ENCODE measurements at regions not wholly inside any gene's neighbourhood (a gene's known extent, or its start where the extent isn't known, plus 50 kb on each side); places are given as distances from the start of the nearest gene placed in this dataset.
A peak's percentile ranks its signal among the peaks of the same experiment; 100 is the strongest.

- Mint-ChIP-seq H3K9me3 (peaks cover 8% of the 10 kb centered on the region), H3K4me1 (no peaks in the 10 kb centered on the region), H3K27ac (no peak overlapping the region), H3K4me3 (no peak overlapping the region), H3K27me3 (ENCODE audit: low read depth) (peaks cover 8% of the 10 kb centered on the region), H3K36me3 (ENCODE audit: low read depth) (no peaks in the 10 kb centered on the region)
- TF ChIP-seq, protein P1, sequence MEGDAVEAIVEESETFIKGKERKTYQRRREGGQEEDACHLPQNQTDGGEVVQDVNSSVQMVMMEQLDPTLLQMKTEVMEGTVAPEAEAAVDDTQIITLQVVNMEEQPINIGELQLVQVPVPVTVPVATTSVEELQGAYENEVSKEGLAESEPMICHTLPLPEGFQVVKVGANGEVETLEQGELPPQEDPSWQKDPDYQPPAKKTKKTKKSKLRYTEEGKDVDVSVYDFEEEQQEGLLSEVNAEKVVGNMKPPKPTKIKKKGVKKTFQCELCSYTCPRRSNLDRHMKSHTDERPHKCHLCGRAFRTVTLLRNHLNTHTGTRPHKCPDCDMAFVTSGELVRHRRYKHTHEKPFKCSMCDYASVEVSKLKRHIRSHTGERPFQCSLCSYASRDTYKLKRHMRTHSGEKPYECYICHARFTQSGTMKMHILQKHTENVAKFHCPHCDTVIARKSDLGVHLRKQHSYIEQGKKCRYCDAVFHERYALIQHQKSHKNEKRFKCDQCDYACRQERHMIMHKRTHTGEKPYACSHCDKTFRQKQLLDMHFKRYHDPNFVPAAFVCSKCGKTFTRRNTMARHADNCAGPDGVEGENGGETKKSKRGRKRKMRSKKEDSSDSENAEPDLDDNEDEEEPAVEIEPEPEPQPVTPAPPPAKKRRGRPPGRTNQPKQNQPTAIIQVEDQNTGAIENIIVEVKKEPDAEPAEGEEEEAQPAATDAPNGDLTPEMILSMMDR (IDR thresholded peaks at IDR 0.05; ENCODE audit: unreplicated experiment in 3 of 3): peak; percentile 25 to 34 (median 32)
Observed at GRCh38 chr10:125343118-125343925, 183.0 kb upstream of the CTBP2 start.

DNA sequence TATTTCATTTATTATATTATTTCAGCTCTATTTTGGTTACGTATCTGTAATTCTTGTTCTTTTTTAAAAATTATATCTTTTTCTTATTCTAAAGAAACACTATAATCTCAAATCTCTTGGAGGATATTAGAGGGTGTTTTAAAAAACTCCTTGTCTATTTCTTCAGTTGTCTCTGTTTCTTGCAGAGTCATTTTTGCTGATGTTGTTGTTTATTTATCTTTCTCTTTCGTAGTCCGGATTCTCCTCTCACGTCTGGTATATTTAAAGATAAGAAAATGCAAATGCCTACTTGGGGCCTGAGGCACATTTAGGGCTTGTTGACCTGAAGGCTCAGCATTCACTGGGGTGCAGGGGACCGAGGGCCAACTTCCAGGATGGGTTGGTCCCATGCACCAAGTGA is 181.2 kb upstream of the CTBP2 start:
- TF ChIP-seq, protein P1 (IDR thresholded peaks at IDR 0.05; ENCODE audit: unreplicated experiment in 3 of 3): no peak
- H3K9me3 Mint-ChIP-seq: peaks cover 7% of the 10 kb centered on the region
- H3K4me1 Mint-ChIP-seq: no peaks in the 10 kb centered on the region
- no peak overlapping the region for H3K27ac Mint-ChIP-seq
- H3K27me3 Mint-ChIP-seq (ENCODE audit: low read depth): peaks cover 11% of the 10 kb centered on the region
- H3K4me3 Mint-ChIP-seq: no peak overlapping the region
- H3K36me3 Mint-ChIP-seq (ENCODE audit: low read depth): no peaks in the 10 kb centered on the region

DNA sequence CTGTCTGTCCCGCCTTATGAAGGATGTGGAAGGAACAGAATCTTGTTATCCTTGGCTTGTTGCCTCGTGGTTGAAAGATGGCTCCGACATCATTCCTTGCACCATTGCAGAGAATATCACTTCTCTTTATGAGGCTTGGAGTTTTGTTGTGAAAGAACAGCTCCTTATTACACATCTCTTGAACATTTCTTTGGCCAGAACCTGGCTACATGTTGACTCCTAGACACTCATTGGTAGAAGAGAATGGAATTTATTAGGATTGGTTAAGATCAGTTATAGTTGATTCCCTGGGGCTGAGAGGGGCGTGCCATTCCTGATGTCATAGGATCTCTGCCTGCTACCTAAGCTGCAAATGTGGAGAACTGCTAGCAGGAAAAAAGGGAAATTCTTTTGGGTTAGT is 180.5 kb upstream of the CTBP2 start:
- peaks cover 7% of the 10 kb centered on the region for H3K27me3 Mint-ChIP-seq (ENCODE audit: low read depth)
- no peak overlapping the region for H3K4me3 Mint-ChIP-seq
- no peak overlapping the region for H3K27ac Mint-ChIP-seq

GRCh38 chr10:125337510-125337909 is 177.1 kb upstream of the CTBP2 start:
- no peaks in the 10 kb centered on the region for H3K36me3 Mint-ChIP-seq (ENCODE audit: low read depth)
- H3K27me3 Mint-ChIP-seq (ENCODE audit: low read depth): peaks cover 7% of the 10 kb centered on the region
- H3K9me3 Mint-ChIP-seq: peaks cover 7% of the 10 kb centered on the region
- TF ChIP-seq, protein P1 (IDR thresholded peaks at IDR 0.05; ENCODE audit: unreplicated experiment in 3 of 3): no peak
- no peak overlapping the region for H3K27ac Mint-ChIP-seq
- H3K4me1 Mint-ChIP-seq: no peaks in the 10 kb centered on the region
- H3K4me3 Mint-ChIP-seq: no peak overlapping the region

More for the DNA sequence above, 180.5 kb upstream of the CTBP2 start:
- H3K36me3 Mint-ChIP-seq (ENCODE audit: low read depth): no peaks in the 10 kb centered on the region
- H3K9me3 Mint-ChIP-seq: peaks cover 7% of the 10 kb centered on the region
- no peaks in the 10 kb centered on the region for H3K4me1 Mint-ChIP-seq
- TF ChIP-seq, protein P1 (IDR thresholded peaks at IDR 0.05; ENCODE audit: unreplicated experiment in 3 of 3): no peak

DNA sequence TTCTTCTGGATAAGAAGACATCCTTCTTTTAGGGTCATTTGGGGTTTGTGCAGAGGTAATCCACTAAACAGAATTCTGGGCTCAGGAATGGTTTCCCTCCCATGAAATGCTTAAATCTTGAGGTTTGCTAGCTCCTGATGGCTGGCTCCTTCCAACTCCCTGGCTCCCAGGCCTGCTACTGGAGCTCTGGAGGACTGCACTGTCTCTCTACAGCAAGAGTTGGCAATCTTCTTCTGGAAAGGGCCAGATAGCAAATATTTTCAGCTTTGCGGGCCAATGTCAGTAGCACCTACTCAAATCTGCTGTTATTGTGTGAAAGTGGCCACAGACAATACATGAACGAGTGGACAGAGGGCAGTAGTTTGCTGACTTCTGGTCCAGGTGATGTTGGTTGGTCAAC is 174.2 kb upstream of the CTBP2 start:
- no peak overlapping the region for H3K27ac Mint-ChIP-seq
- no peaks in the 10 kb centered on the region for H3K4me1 Mint-ChIP-seq
- H3K36me3 Mint-ChIP-seq (ENCODE audit: low read depth): no peaks in the 10 kb centered on the region
- no peak overlapping the region for H3K4me3 Mint-ChIP-seq
- TF ChIP-seq, protein P1 (IDR thresholded peaks at IDR 0.05; ENCODE audit: unreplicated experiment in 3 of 3): no peak
- peaks cover 2% of the 10 kb centered on the region for H3K9me3 Mint-ChIP-seq
- H3K27me3 Mint-ChIP-seq (ENCODE audit: low read depth): peaks cover 7% of the 10 kb centered on the region

- peaks cover 5% of the 10 kb centered on the region for H3K27me3 Mint-ChIP-seq (ENCODE audit: low read depth)
- no peaks in the 10 kb centered on the region for H3K4me1 Mint-ChIP-seq
- H3K36me3 Mint-ChIP-seq (ENCODE audit: low read depth): no peaks in the 10 kb centered on the region
- TF ChIP-seq, protein P1 (IDR thresholded peaks at IDR 0.05; ENCODE audit: unreplicated experiment in 3 of 3): no peak
- peaks cover 2% of the 10 kb centered on the region for H3K9me3 Mint-ChIP-seq
- H3K4me3 Mint-ChIP-seq: no peak overlapping the region
- H3K27ac Mint-ChIP-seq: no peak overlapping the region
Observed at GRCh38 chr10:125333769-125334168, 173.4 kb upstream of the CTBP2 start.

All from nephron (organoid).